Left ventricle myocardium inferior (tissue), 1 donor: ENCODE measurements at regions not wholly inside any gene's neighbourhood (a gene's known extent, or its start where the extent isn't known, plus 50 kb on each side); places are given as distances from the start of the nearest gene placed in this dataset.

Experiments used
- DNase-seq: peaks from one replicate; pipeline ENCODE4 v3.0.0-alpha.2; 2020
- H3K27ac ChIP-seq: fragments of 200-600 bp; replicated peaks from 2 replicates; pipeline ENCODE4 v1.8.0; 2021
- H3K27me3 ChIP-seq: fragments of 200-600 bp; 2 replicates; pipeline ENCODE4 v1.8.0; 2021; ENCODE audit warnings: low read depth
- H3K36me3 ChIP-seq: fragments of 200-600 bp; 2 replicates; pipeline ENCODE4 v1.8.0; 2021
- H3K4me1 ChIP-seq: fragments of 200-600 bp; 2 replicates; pipeline ENCODE4 v1.8.0; 2021
- H3K4me3 ChIP-seq: fragments of 200-600 bp; 2 replicates; pipeline ENCODE4 v1.8.0; 2021; ENCODE audit warnings: mild to moderate bottlenecking, moderate library complexity
- H3K9me3 ChIP-seq: fragments of 200-600 bp; replicated peaks from 2 replicates; pipeline ENCODE4 v1.8.0; 2021
- intact Hi-C: fragments of 100-400 bp; cut with micrococcal nuclease; formaldehyde crosslinking; loops from one replicate; pipeline ENCODE4 v1.11.0; 2022
- TF ChIP-seq, protein P1 (sequence below): fragments of 200-600 bp; IDR thresholded peaks from 2 replicates; pipeline ENCODE4 v1.8.0; 2021; ENCODE audit warnings: antibody characterized with exemption, mild to moderate bottlenecking, borderline replicate concordance
- donor health status: DM: no; HTN: yes; CAD: no; lungs with severe emphysema.

- H3K36me3 ChIP-seq: no peaks in the 10 kb centered on the region
- intact Hi-C loops: no loop called here
- DNase-seq: no peak
- TF ChIP-seq, protein P1, sequence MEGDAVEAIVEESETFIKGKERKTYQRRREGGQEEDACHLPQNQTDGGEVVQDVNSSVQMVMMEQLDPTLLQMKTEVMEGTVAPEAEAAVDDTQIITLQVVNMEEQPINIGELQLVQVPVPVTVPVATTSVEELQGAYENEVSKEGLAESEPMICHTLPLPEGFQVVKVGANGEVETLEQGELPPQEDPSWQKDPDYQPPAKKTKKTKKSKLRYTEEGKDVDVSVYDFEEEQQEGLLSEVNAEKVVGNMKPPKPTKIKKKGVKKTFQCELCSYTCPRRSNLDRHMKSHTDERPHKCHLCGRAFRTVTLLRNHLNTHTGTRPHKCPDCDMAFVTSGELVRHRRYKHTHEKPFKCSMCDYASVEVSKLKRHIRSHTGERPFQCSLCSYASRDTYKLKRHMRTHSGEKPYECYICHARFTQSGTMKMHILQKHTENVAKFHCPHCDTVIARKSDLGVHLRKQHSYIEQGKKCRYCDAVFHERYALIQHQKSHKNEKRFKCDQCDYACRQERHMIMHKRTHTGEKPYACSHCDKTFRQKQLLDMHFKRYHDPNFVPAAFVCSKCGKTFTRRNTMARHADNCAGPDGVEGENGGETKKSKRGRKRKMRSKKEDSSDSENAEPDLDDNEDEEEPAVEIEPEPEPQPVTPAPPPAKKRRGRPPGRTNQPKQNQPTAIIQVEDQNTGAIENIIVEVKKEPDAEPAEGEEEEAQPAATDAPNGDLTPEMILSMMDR: no peak
- no peaks in the 10 kb centered on the region for H3K4me1 ChIP-seq
- H3K4me3 ChIP-seq: no peak overlapping the region
- H3K27me3 ChIP-seq: no peaks in the 10 kb centered on the region
- no peaks in the 10 kb centered on the region for H3K9me3 ChIP-seq
- H3K27ac ChIP-seq: no peak overlapping the region
These were observed 693.1 kb downstream of the RWDD3 start for GRCh38 chr1:95927061-95927460.

DNA sequence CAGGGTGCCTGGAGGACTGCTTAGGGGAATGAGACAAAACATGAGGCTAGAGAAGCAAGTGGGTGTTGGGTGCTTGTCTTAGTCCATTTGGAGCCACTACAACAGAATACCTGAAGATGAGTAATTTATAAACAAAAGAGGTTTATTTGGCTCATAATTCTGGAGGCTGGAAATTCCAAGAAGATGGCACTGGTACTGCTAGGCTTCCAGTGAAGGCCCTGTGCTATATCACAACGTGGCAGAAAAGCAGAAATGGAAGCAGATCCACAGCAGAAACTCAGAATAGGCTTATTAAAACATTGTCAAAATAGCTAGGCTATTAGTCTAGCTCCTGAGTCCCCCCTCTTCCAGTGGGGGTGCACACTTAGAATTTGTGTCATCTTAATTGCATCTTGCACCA lies 701.7 kb downstream of the RWDD3 start:
- H3K27me3 ChIP-seq: no peaks in the 10 kb centered on the region
- H3K27ac ChIP-seq: no peak overlapping the region
- no peak overlapping the region for H3K4me3 ChIP-seq
- intact Hi-C loops: no loop called here
- DNase-seq: no peak
- no peaks in the 10 kb centered on the region for H3K4me1 ChIP-seq
- no peaks in the 10 kb centered on the region for H3K9me3 ChIP-seq
- no peaks in the 10 kb centered on the region for H3K36me3 ChIP-seq
- TF ChIP-seq, protein P1: no peak

GRCh38 chr1:95941121-95941798 lies 707.2 kb downstream of the RWDD3 start:
- Histone ChIP-seq H3K36me3 (no peaks in the 10 kb centered on the region), H3K27ac (no peak overlapping the region), H3K4me3 (no peak overlapping the region), H3K9me3 (no peaks in the 10 kb centered on the region), H3K4me1 (no peaks in the 10 kb centered on the region), H3K27me3 (no peaks in the 10 kb centered on the region)
- intact Hi-C loops: no loop called here
- DNase-seq: no peak
- TF ChIP-seq, protein P1: no peak

DNA sequence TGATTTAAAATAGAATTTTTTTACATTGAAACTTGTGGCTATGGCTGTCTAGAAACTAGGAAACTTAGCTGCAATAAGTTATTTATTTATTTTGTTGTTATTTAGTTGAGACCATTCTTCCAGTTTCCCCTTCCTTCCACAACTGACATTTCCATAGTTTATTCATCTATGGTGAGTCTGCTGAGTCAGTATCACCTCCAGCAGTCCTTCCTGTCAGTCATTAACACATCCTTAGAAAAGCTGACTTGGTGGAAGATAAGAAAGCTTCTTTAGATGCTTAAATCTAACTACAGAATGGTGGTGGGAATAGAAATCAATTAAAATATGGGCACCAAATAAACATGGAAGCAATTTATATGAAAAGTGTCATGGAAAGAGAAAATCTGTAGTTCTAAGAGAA lies 714.0 kb downstream of the RWDD3 start:
- no peaks in the 10 kb centered on the region for H3K4me1 ChIP-seq
- TF ChIP-seq, protein P1: no peak
- H3K9me3 ChIP-seq: no peaks in the 10 kb centered on the region
- H3K27ac ChIP-seq: no peak overlapping the region
- DNase-seq: no peak
- H3K36me3 ChIP-seq: no peaks in the 10 kb centered on the region
- H3K4me3 ChIP-seq: no peak overlapping the region
- no peaks in the 10 kb centered on the region for H3K27me3 ChIP-seq
- intact Hi-C loops: no loop called here

- H3K9me3 ChIP-seq: no peaks in the 10 kb centered on the region
These were observed 717.5 kb downstream of the RWDD3 start for GRCh38 chr1:95951371-95952102.

More at GRCh38 chr1:95951371-95952102, 717.5 kb downstream of the RWDD3 start:
- Histone ChIP-seq H3K27ac (no peak overlapping the region), H3K4me3 (no peak overlapping the region), H3K27me3 (no peaks in the 10 kb centered on the region), H3K36me3 (no peaks in the 10 kb centered on the region), H3K4me1 (no peaks in the 10 kb centered on the region)
- intact Hi-C loops: no loop called here
- TF ChIP-seq, protein P1: no peak
- no peak for DNase-seq
